Adrenal gland (tissue), 9 donors: ENCODE measurements at regions not wholly inside any gene's neighbourhood (a gene's known extent, or its start where the extent isn't known, plus 50 kb on each side); places are given as distances from the start of the nearest gene placed in this dataset.

Experiments used
- DNase-seq, 7 donors: peaks; one replicate each; pipeline ENCODE4 v3.0.0-alpha.2; 2019 to 2020
- H3K27ac ChIP-seq, 5 donors: fragments of 200-600 bp; sonication (generic) in 4 of 5; 1 replicate in 3 of 5; 2 replicates in 2 of 5; pipeline versions ENCODE4 v1.5.1 to v1.8.0; 2016 to 2020; ENCODE audit warnings: mild to moderate bottlenecking in 1 of 5
- H3K27me3 ChIP-seq: fragments of 200-600 bp; 2 replicates; pipeline ENCODE4 v1.8.0; 2021
- H3K36me3 ChIP-seq, 2 donors: fragments of 200-600 bp; replicated peaks in 1 of 2; 1 replicate in 1 of 2; 2 replicates in 1 of 2; pipeline versions ENCODE4 v1.5.1 to v1.8.0; 2018 to 2022
- H3K4me1 ChIP-seq, 2 donors: fragments of 200-600 bp; replicated peaks in 1 of 2; 1 replicate in 1 of 2; 2 replicates in 1 of 2; pipeline versions ENCODE4 v1.5.1 to v1.8.0; 2018 to 2021
- H3K4me3 ChIP-seq, 4 donors: fragments of 200-600 bp; sonication (generic) in 3 of 4; one replicate each; pipeline ENCODE4 v1.5.1; 2016 to 2018
- H3K9me3 ChIP-seq, 3 donors: fragments of 200-600 bp; sonication (generic) in 1 of 3; replicated peaks in 1 of 3; 1 replicate in 2 of 3; 2 replicates in 1 of 3; pipeline versions ENCODE4 v1.5.1 to v1.8.0; 2016 to 2021
- POLR2A ChIP-seq, 2 donors: fragments of 450-650 bp; IDR thresholded peaks; one replicate each; pipeline ENCODE4 v1.6.1; 2017; ENCODE audit warnings: antibody characterized with exemption in 2 of 2, mild to moderate bottlenecking in 2 of 2, moderate library complexity in 1 of 2
- WGBS, 4 donors: extraction: QIAGEN DNeasy Blood & Tissue Kit in 2 of 4; methylation state at CpG; one replicate each; pipeline versions ENCODE4 v1.1.5 to v1.1.7; 2013 to 2017; 5-methylcytosine and 5-hydroxymethylcytosine counted together
- intact Hi-C, 2 donors: fragments of 100-400 bp; cut with DNase I; formaldehyde crosslinking; loops; one replicate each; pipeline versions ENCODE4 v1.14.1 to v1.15.0; 2022 to 2023
- TF ChIP-seq, protein P1 (sequence below), 6 experiments: fragments of 450-650 bp in 4 of 6; fragments of 200-600 bp in 2 of 6; sonication (generic) in 1 of 6; IDR thresholded peaks; 1 replicate in 5 of 6; 2 replicates in 1 of 6; pipeline versions ENCODE4 v1.5.1 to v1.8.0; 2016 to 2021; ENCODE audit warnings: antibody characterized with exemption in 6 of 6, mild to moderate bottlenecking in 2 of 6, moderate library complexity in 1 of 6
- donor health status: healthy with polysubstance abuse.
- donor health status: Bipolar disorder and iron deficiency.
- donor health status: DM: yes; HTN: yes; CAD: no.
- donor health status: DM: no; HTN: no; CAD: no.
- donor health status: DM: no; HTN: no; CAD: no.

DNA sequence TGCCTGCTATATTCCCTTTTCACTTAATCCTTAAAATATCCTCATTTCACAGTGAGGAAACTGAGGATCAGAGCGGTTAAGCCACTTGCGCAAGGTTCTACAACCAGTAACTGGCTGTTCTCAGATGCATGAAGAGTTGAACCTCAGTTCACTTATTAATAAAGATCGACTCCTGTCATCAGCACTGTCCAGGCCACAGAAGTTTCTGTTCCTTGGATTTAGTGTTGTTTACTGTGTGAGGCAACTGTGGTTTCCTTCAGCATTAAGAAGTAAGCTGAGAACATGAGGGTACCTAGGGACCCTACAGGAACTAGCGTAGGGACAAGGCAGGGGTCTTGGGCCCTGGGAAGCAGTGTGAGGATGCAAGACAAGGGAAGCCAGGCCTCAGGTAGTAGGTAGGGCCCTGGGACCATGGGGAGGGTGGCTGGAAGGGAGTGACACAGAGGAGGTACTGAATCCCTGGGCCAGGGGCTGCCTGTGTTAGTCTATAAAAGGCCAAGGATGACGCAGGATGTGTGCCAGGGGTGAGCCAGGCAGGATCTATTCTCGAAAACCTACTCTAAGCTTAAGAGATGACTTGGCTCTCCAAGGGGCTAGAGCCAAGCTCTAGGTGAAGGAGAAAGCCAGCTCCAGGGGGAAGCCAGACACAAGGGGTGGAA is 181.2 kb upstream of the CSF3R start:
- 81 to 91% (median 87%) methylated on average over 6 of the region's 6 CpGs for WGBS, 4 donors
- Histone ChIP-seq H3K9me3 (no peaks in the 10 kb centered on the region), H3K4me3 (no peak overlapping the region), H3K27ac (no peak overlapping the region), H3K27me3 (no peaks in the 10 kb centered on the region), H3K4me1 (no peaks in the 10 kb centered on the region), H3K36me3 (no peaks in the 10 kb centered on the region)
- no peak for DNase-seq
- TF ChIP-seq, protein P1, sequence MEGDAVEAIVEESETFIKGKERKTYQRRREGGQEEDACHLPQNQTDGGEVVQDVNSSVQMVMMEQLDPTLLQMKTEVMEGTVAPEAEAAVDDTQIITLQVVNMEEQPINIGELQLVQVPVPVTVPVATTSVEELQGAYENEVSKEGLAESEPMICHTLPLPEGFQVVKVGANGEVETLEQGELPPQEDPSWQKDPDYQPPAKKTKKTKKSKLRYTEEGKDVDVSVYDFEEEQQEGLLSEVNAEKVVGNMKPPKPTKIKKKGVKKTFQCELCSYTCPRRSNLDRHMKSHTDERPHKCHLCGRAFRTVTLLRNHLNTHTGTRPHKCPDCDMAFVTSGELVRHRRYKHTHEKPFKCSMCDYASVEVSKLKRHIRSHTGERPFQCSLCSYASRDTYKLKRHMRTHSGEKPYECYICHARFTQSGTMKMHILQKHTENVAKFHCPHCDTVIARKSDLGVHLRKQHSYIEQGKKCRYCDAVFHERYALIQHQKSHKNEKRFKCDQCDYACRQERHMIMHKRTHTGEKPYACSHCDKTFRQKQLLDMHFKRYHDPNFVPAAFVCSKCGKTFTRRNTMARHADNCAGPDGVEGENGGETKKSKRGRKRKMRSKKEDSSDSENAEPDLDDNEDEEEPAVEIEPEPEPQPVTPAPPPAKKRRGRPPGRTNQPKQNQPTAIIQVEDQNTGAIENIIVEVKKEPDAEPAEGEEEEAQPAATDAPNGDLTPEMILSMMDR (IDR thresholded peaks at IDR 0.05): no peak
- no peak for TF ChIP-seq POLR2A (IDR thresholded peaks at IDR 0.05)
- intact Hi-C loops: no loop called here

DNA sequence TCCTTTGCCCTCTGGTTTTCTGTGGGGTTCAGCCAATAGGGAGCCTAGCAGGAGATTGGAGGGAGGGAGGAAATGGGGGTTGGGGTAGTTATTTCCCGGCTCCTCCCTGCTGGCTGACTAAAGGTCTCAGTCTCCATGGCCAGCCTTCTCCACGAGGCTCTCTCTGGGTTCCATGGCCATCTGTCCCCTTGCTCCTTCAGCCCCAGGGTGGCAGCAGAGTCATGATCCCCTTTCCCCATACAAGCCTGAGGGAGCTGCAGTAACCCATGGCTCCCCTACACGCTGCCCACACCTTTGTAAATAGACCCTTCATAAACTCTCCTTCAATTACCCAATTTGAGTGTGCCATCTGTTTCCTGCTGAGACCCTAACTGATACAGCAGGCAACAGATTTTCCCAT is 176.1 kb upstream of the CSF3R start:
- intact Hi-C loops: no loop called here

DNA sequence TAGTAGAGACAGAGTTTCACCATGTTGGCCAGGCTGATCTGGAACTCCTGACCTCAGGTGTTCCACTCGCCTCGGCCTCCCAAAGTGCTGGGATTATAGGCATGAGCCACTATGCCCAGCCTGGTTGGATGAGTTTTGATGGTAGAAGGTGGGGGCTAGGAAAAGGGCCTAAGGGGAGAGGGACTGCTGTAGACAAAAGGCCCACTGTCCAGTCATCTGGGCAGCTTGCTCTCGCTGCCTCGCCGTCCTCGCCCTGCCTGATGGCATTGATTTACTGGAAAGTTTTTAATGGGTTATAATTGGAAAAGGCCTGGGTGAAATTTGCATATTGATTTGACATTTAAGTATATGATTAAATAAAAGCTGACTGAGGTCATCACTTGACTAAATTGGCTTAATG is 175.1 kb upstream of the CSF3R start:
- Histone ChIP-seq H3K9me3 (no peaks in the 10 kb centered on the region), H3K36me3 (no peaks in the 10 kb centered on the region), H3K4me3 (no peak overlapping the region), H3K27ac (no peak overlapping the region), H3K27me3 (no peaks in the 10 kb centered on the region), H3K4me1 (no peaks in the 10 kb centered on the region)
- intact Hi-C loops: no loop called here
- DNase-seq: no peak
- WGBS, 4 donors: 84 to 95% (median 88%) methylated on average over 6 of the region's 6 CpGs
- TF ChIP-seq, protein P1 (IDR thresholded peaks at IDR 0.05): no peak
- no peak for TF ChIP-seq POLR2A (IDR thresholded peaks at IDR 0.05)

More for the DNA sequence above, 176.1 kb upstream of the CSF3R start:
- H3K9me3 ChIP-seq: no peaks in the 10 kb centered on the region
- DNase-seq: no peak
- no peaks in the 10 kb centered on the region for H3K36me3 ChIP-seq
- H3K27ac ChIP-seq: no peak overlapping the region
- no peaks in the 10 kb centered on the region for H3K4me1 ChIP-seq
- H3K27me3 ChIP-seq: no peaks in the 10 kb centered on the region
- WGBS, 4 donors: 37 to 44% (median 41%) methylated on average over 3 of the region's 3 CpGs
- TF ChIP-seq, protein P1 (IDR thresholded peaks at IDR 0.05): no peak
- no peak overlapping the region for H3K4me3 ChIP-seq

DNA sequence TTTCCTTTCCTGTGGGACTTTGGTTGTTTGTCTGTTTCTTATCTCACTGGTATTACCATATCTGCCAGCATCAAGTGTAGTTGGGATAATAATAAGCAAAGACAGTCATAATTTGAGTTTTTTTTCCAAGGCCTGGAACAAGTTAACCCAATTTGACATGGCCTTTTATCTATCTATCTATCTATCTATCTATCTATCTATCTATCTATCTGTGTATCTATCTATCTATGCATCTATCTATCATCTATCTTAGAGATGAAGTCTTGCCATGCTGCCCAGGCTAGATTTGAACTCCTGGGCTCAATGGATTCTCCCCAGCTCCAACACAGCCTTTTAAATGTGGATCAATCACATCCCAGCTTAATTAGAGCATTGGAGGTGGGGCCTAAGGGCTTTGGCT is 174.1 kb upstream of the CSF3R start:
- DNase-seq: no peak
- Histone ChIP-seq H3K27ac (no peak overlapping the region), H3K36me3 (no peaks in the 10 kb centered on the region), H3K9me3 (no peaks in the 10 kb centered on the region), H3K27me3 (no peaks in the 10 kb centered on the region), H3K4me1 (no peaks in the 10 kb centered on the region), H3K4me3 (no peak overlapping the region)
- no peak for TF ChIP-seq POLR2A (IDR thresholded peaks at IDR 0.05)
- TF ChIP-seq, protein P1 (IDR thresholded peaks at IDR 0.05): no peak
- intact Hi-C loops: no loop called here
